ENCODE measurements at regions not wholly inside any gene's neighbourhood (a gene's known extent, or its start where the extent isn't known, plus 50 kb on each side); places are given as distances from the start of the nearest gene placed in this dataset.

- no peak for TF ChIP-seq EZH2phosphoT487 (IDR thresholded peaks at IDR 0.05; ENCODE audit: low read depth)
- TF ChIP-seq, protein P1, sequence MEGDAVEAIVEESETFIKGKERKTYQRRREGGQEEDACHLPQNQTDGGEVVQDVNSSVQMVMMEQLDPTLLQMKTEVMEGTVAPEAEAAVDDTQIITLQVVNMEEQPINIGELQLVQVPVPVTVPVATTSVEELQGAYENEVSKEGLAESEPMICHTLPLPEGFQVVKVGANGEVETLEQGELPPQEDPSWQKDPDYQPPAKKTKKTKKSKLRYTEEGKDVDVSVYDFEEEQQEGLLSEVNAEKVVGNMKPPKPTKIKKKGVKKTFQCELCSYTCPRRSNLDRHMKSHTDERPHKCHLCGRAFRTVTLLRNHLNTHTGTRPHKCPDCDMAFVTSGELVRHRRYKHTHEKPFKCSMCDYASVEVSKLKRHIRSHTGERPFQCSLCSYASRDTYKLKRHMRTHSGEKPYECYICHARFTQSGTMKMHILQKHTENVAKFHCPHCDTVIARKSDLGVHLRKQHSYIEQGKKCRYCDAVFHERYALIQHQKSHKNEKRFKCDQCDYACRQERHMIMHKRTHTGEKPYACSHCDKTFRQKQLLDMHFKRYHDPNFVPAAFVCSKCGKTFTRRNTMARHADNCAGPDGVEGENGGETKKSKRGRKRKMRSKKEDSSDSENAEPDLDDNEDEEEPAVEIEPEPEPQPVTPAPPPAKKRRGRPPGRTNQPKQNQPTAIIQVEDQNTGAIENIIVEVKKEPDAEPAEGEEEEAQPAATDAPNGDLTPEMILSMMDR (IDR thresholded peaks at IDR 0.05; ENCODE audit: low read depth, low read length): no peak
- Histone ChIP-seq H3K27me3 (ENCODE audit: low read depth, low read length) (no peaks in the 10 kb centered on the region), H3K36me3 (replicated peaks; ENCODE audit: low read depth, low read length) (no peaks in the 10 kb centered on the region), H3K9me3 (ENCODE audit: insufficient read depth, low read length) (no peaks in the 10 kb centered on the region), H4K20me1 (ENCODE audit: insufficient read depth, low read length) (no peaks in the 10 kb centered on the region), H3K4me3 (ENCODE audit: low read length) (no peak overlapping the region), H3K9ac (ENCODE audit: low read length) (no peak overlapping the region), H3K79me2 (ENCODE audit: low read length) (no peaks in the 10 kb centered on the region), H3K4me2 (ENCODE audit: low read length) (no peak overlapping the region), H3K4me1 (ENCODE audit: low read length) (peaks cover 2% of the 10 kb centered on the region; the same call in 1 of the 2 replicates), H2AFZ (ENCODE audit: low read depth, low read length) (no peak overlapping the region), H3K27ac (ENCODE audit: low read length) (no peak overlapping the region)
These were observed 264.6 kb downstream of the RBM43 start for GRCh38 chr2:150997066-150997465.

- Histone ChIP-seq H3K4me3 (ENCODE audit: low read length) (no peak overlapping the region), H3K27me3 (ENCODE audit: low read depth, low read length) (no peaks in the 10 kb centered on the region), H2AFZ (ENCODE audit: low read depth, low read length) (no peak overlapping the region), H4K20me1 (ENCODE audit: insufficient read depth, low read length) (no peaks in the 10 kb centered on the region), H3K27ac (ENCODE audit: low read length) (no peak overlapping the region), H3K4me1 (ENCODE audit: low read length) (peaks cover 2% of the 10 kb centered on the region; the same call in 1 of the 2 replicates), H3K36me3 (replicated peaks; ENCODE audit: low read depth, low read length) (no peaks in the 10 kb centered on the region), H3K9me3 (ENCODE audit: insufficient read depth, low read length) (peaks cover 3% of the 10 kb centered on the region; the same call in 1 of the 2 replicates), H3K4me2 (ENCODE audit: low read length) (no peak overlapping the region), H3K79me2 (ENCODE audit: low read length) (no peaks in the 10 kb centered on the region), H3K9ac (ENCODE audit: low read length) (no peak overlapping the region)
- no peak for TF ChIP-seq EZH2phosphoT487 (IDR thresholded peaks at IDR 0.05; ENCODE audit: low read depth)
- TF ChIP-seq, protein P1 (IDR thresholded peaks at IDR 0.05; ENCODE audit: low read depth, low read length): no peak
These were observed 267.6 kb downstream of the RBM43 start for GRCh38 chr2:150994076-150994475.

GRCh38 chr2:150989969-150990368 is 271.7 kb downstream of the RBM43 start:
- Histone ChIP-seq H4K20me1 (ENCODE audit: insufficient read depth, low read length) (no peaks in the 10 kb centered on the region), H3K9me3 (ENCODE audit: insufficient read depth, low read length) (peaks cover 3% of the 10 kb centered on the region; the same call in 1 of the 2 replicates), H2AFZ (ENCODE audit: low read depth, low read length) (no peak overlapping the region), H3K4me1 (ENCODE audit: low read length) (no peaks in the 10 kb centered on the region), H3K27ac (ENCODE audit: low read length) (no peak overlapping the region), H3K4me3 (ENCODE audit: low read length) (no peak overlapping the region), H3K4me2 (ENCODE audit: low read length) (no peak overlapping the region), H3K9ac (ENCODE audit: low read length) (no peak overlapping the region), H3K36me3 (replicated peaks; ENCODE audit: low read depth, low read length) (no peaks in the 10 kb centered on the region), H3K27me3 (ENCODE audit: low read depth, low read length) (no peaks in the 10 kb centered on the region), H3K79me2 (ENCODE audit: low read length) (no peaks in the 10 kb centered on the region)
- no peak for TF ChIP-seq EZH2phosphoT487 (IDR thresholded peaks at IDR 0.05; ENCODE audit: low read depth)
- TF ChIP-seq, protein P1 (IDR thresholded peaks at IDR 0.05; ENCODE audit: low read depth, low read length): no peak

DNA sequence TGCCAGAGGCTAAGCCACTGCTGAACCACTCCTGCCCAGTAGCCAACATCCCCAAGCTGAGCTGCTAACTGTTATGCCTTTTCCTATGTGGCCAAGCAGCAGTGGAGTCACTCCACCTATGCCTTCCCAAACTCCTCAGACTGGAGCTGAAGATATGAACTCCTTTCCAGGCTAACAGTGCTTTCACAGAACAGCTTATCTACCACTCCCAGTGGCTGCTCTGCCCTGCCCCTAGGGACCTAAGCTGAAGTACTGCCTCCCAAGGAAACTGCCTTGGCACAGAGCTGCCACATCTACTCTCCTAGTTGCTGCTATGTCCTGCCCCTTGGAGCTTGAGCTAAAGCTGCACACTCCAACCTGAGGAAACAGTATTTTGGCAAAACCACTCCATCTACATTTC is 275.9 kb downstream of the RBM43 start:
- Histone ChIP-seq H3K9me3 (ENCODE audit: insufficient read depth, low read length) (peaks cover 3% of the 10 kb centered on the region; the same call in 1 of the 2 replicates), H3K36me3 (replicated peaks; ENCODE audit: low read depth, low read length) (no peaks in the 10 kb centered on the region), H3K27ac (ENCODE audit: low read length) (no peak overlapping the region), H2AFZ (ENCODE audit: low read depth, low read length) (no peak overlapping the region), H3K4me3 (ENCODE audit: low read length) (no peak overlapping the region), H3K4me1 (ENCODE audit: low read length) (no peaks in the 10 kb centered on the region), H3K27me3 (ENCODE audit: low read depth, low read length) (no peaks in the 10 kb centered on the region), H3K4me2 (ENCODE audit: low read length) (no peak overlapping the region), H3K79me2 (ENCODE audit: low read length) (no peaks in the 10 kb centered on the region), H3K9ac (ENCODE audit: low read length) (no peak overlapping the region), H4K20me1 (ENCODE audit: insufficient read depth, low read length) (no peaks in the 10 kb centered on the region)
- TF ChIP-seq EZH2phosphoT487 (IDR thresholded peaks at IDR 0.05; ENCODE audit: low read depth): no peak
- TF ChIP-seq, protein P1 (IDR thresholded peaks at IDR 0.05; ENCODE audit: low read depth, low read length): no peak

Measured in OCI-LY3 (cell line).